GM19099 (cell line): ENCODE measurements at regions not wholly inside any gene's neighbourhood (a gene's known extent, or its start where the extent isn't known, plus 50 kb on each side); places are given as distances from the start of the nearest gene placed in this dataset.

ENCODE experiments used
- POLR2A ChIP-seq: IDR thresholded peaks from 3 replicates; pipeline ENCODE4 v1.6.1; 2011; ENCODE audit warnings: low read depth; ENCODE audit not compliant: insufficient read length; ENCODE audit errors: extremely low read depth

DNA sequence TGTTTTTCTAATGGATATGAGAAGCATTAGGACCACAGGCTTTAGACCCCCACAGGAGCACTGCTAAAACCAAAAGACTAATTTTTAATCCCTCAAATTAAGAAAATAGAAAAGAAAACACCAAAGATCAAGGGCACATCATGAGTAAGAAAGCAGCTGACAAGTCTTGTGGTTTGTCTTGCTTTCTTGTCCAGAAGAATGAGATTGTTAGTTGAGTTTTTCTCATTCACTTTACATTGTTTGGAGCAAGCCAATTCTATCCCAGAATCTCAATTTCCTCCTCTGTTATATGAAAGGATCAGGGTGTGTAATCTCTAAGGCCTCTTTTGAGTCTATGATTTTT lies 899.0 kb downstream of the KCNJ2 start:
- no peak for TF ChIP-seq POLR2A

- TF ChIP-seq POLR2A = no peak
Measured at GRCh38 chr17:71071041-71071440, 901.7 kb downstream of the KCNJ2 start.

DNA sequence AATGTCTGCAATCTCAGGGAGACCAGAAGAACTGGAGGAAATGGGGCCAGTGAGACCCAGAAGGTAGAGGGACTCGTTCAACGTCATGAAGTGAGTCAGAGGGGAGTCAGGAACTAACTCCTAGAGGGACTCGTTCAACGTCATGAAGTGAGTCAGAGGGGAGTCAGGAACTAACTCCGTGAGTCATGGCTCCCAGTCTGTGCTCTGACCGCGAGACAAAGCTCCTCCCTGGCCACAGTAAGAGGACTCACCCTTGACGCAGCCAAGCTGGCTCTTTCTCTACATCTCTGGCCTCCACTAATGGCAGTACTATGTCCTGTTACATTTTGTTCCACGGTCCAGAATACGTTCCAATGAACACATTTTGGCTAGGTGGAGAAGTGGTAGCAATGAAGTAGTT lies 902.5 kb downstream of the KCNJ2 start:
- no peak for TF ChIP-seq POLR2A

- no peak for TF ChIP-seq POLR2A
Measured at GRCh38 chr17:71080937-71081336, 911.6 kb downstream of the KCNJ2 start.

GRCh38 chr17:71081666-71082065 lies 912.3 kb downstream of the KCNJ2 start:
- no peak for TF ChIP-seq POLR2A

DNA sequence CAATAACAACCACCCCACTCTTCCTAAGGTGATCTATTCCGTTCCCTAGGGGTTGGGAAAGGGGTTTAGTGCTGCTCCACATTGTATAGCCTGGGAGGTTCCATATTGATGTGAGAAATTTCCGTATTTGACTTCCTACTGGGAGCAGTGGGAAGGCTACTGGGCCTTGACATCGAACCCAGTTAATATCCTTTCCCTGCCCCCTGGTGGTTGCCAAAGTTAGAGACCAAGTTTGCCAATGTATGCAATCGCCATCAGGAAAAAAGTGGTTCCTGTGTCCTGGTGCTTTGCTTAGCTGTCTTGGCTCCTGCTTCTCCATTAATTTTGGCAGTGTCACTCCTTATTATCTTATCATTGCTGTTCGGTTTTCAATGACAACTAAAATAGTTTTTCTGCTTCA lies 914.9 kb downstream of the KCNJ2 start:
- no peak for TF ChIP-seq POLR2A

DNA sequence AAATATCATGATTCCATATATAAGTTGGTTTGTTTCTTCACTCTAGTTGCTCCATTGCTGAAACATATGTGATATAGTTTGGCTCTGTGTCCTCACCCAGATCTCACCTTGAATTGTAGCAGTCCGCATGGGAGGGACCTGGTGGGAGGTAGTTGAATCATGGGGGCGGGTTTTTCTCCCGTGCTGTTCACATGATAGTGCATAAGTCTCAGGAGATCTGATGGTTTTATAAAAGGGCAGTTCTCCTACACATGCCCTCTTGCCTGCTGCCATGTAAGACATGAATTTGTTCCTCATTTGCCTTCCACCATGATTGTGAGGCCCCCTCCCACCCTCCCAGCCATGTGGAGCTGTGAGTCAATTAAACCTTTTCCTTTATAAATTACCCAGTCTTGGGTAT lies 915.5 kb downstream of the KCNJ2 start:
- TF ChIP-seq POLR2A = no peak

GRCh38 chr17:71085238-71086033 lies 916.1 kb downstream of the KCNJ2 start:
- no peak for TF ChIP-seq POLR2A

DNA sequence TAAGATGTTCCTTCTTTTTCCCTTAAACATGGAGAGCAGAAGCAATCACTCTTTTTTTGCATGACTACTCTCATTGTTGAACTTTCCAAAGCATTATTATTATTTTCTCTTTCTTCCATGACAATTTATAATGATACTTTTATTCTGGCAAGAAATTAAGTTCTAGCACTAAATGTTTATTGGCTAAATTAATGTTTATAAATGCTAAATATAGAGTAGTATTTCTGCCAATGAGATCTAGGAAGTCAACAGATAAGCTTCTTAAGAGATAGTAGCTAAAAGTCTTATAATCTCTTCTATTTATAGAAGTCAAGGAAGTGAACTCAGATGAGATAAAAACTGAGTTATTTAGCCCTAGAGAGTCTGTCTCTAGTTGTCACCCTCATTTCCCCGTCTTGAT lies 920.1 kb downstream of the KCNJ2 start:
- TF ChIP-seq POLR2A = no peak

DNA sequence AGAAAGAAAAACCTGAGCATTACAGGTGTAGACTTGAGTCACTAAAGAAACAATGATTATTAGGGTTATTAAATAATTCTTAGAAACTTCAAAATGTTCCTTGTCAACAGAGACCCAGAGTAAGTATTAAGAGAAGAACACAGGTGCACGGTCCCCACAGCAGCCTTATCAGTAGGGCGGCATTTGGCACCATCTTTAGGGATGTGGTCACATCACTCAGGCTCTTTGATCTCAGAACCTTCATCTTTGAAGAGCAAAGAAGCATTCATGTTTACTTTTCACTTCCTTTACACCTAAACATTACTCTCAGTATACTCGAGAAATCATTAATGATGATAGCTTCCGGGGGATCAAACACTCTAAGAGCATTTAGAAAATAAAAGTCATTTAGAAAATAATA lies 928.7 kb downstream of the KCNJ2 start:
- no peak for TF ChIP-seq POLR2A

- TF ChIP-seq POLR2A = no peak
Measured at GRCh38 chr17:71099003-71099714, 929.8 kb downstream of the KCNJ2 start.

DNA sequence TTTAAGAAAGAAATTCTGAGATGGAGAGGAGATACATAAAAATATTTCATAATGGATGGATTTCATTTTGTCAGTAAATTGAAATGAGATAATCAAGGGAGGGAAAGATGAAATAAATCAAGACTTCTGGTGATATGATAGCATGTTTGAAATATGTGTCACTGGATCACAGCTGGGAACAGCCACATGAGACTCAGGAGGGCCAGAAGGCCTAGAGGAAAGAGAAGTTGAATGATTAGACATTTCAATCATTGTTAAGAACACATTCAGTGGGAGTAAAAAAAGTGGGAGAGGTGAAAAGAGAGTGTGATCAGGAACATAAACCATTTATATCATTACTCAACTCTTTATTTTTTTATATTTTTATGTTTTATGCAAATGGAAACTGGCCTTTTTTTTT lies 933.4 kb downstream of the KCNJ2 start:
- no peak for TF ChIP-seq POLR2A

GRCh38 chr17:71104225-71104624 lies 934.9 kb downstream of the KCNJ2 start:
- TF ChIP-seq POLR2A = no peak

DNA sequence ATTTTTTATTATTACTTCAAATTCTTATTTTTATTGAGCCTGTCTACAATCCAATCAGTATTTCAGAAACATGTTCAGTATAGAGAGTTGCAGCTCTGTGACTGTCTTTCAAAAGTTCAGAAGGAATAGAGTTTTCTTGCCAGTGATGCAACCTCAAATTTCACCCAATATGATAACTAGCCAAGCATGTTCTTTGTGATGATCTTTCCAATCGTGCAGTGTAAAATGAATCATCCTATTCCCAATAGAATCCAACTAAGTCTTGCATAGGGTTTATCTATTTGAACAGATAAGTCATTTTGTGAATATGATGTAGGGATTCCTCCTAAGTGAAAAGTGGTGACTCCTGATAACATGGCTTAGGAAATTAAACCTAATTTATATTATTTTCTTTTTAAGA lies 937.8 kb downstream of the KCNJ2 start:
- no peak for TF ChIP-seq POLR2A

DNA sequence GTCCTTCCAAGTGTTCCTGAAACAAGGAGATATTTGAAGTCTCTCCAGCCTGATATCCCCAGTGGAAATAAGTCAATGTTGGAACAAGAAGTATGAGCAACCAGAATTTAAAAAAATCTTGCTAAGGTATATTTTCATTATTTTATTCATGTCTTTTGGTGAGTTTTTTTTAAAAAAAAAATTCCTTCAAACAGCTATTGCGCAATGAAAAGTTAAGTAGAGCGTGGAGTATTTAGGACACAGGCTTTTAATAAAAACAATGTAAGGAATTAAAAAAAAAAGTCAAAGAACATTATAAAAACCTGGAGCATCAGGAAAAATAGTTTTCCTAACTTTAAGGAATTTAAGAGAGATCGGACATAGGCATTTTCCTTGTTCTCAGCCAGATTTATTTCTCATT lies 940.4 kb downstream of the KCNJ2 start:
- no peak for TF ChIP-seq POLR2A

- no peak for TF ChIP-seq POLR2A
Measured at GRCh38 chr17:71110326-71110725, 941.0 kb downstream of the KCNJ2 start.
